Dedifferentiated amniotic fluid mesenchymal stem cell (primary cell): ENCODE measurements at regions not wholly inside any gene's neighbourhood (a gene's known extent, or its start where the extent isn't known, plus 50 kb on each side); places are given as distances from the start of the nearest gene placed in this dataset.

Experiments used
- DNase-seq: peaks from one replicate; pipeline ENCODE4 v3.0.0-alpha.2; 2016; ENCODE audit errors: extremely low spot score

DNA sequence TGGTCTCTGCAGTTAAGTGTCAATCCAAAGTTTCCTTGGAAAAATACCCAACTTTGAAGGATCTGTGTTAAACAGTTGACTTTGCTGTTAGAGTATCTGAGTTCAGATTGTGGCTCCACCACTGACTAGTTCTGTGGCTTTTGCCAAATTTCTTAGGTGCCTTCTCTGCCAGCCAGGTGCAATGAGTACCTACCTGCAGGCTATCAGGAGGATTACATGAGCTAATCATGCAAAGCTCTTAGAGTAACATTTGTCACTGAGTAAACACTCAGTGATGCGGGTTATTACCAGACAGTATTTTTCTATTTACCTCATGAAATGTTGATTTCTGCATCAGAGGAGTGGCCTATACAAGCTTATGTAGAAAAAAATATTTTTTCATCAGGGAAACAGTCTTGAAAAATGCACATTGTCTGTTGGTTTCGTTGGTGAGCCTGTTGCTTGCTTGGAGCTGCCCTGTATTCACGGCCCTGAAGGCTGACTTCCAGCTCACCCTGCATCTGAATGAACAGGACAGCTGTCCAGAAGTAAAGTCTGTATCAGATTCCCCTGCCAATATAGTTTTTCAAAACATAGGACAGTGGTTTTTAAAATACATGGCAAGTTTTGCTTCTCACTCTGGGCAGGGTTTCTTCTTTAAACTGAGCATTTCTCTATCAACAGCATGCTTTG, 235.1 kb downstream of the CDCA7 start:
- DNase-seq = peak; percentile 15

DNA sequence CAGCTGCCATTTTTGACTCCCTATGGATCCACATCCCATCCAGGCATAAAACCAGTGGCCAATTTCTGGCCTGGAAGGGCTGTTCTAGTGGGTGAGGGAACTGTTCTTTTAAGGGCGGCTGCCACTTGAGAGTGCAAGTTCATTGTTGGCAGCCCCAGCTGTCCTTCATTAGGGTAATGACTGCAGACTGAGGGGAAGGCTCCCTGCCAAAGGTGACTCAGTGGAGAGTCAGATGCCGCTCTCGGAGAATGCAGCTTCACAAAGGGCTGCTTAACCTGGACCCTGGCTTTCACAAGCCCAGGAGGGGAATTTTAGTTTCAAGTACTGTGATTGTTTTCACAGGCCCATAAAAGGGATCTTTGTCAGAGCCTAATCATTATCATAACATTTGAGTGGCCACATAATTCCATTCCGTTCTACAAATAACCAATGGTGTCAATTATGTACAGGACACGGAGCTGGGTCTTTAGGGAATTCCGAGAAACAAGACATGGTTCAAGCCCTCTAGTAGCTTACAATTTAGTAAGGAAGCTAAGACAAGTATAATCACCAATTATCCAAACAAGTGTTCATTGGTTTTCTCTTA, 235.7 kb downstream of the CDCA7 start:
- DNase-seq = peak; percentile 85

DNA sequence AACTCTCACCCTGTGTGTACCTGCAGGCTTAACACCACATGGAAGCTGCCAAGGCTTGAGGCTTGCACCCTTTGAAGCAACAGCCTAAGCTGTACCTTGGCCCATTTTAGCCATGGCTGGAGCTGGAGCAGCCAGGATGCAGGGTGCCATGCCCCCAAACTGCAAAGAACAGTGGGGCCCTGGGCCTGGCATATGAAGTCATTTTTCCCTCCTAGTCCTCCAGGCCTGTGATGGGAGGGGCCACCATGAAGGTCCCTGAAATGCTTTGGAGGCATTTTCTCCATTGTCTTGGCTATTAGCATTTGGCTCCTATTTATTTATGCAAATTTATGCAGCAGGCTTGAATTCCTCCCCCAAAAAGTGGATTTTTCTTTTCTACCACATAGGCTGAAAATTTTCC, 238.4 kb downstream of the CDCA7 start:
- no peak for DNase-seq

DNA sequence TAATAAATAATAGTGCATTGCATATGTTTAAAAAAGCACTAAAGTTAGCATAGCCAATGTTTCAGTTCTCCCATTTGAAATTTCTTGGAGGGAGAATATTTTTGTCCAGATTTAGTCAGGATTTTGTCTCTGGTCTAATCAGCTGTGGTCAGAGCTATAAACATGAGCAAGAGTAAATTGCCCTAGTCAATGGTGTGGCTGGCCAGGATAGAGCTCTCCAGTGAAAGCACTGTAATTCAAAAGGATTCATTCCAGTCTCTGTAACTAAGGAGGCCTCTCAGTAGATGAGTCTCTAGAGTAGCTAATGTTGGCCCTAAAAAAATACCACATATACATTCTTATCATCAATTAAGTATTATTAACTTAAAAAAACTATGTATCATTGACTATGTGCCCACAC, 241.6 kb downstream of the CDCA7 start:
- no peak for DNase-seq

DNA sequence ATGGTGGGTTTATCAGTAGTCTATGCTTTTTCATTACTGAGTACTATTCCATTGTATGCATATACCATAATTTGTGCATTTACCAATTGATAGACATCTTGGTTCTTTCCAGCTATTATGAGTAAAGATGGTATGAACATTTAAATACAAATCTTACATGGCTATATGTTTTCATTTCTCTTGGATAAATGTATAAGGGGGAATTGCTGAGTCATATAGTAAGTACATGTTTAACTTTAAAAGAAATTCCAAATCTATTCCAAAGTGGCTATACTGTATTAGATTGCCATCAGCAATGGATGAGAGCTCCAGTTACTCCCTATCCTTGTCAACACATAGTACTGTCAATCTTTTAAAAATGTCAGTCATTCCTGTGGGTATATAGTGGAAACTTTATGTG, 243.9 kb downstream of the CDCA7 start:
- no peak for DNase-seq

DNA sequence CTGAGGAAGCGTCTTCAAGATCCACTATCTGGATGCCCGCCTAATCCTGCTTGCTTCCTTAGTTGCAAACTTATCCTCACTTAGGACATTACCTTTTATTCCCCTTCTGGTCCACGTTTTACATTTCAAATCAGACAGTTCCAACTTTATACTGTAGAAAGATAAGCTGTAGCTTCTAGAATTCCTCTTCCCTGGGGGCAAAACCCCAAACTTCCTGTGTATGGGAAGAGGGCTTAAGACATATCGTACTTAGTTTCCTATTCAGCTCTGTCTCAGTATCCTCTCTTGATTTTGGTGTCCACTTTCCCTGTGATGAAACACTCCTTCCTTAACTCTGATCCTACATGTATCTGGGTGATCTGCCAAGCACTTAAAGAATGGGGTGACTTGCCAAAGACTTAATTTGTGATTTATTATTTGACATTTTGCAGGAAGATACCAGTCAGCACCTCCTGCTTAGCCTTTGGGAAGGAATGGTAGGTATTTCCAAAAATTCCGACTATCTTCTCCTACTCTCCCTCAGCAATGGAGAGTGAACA, 245.2 kb downstream of the CDCA7 start:
- DNase-seq = no peak

DNA sequence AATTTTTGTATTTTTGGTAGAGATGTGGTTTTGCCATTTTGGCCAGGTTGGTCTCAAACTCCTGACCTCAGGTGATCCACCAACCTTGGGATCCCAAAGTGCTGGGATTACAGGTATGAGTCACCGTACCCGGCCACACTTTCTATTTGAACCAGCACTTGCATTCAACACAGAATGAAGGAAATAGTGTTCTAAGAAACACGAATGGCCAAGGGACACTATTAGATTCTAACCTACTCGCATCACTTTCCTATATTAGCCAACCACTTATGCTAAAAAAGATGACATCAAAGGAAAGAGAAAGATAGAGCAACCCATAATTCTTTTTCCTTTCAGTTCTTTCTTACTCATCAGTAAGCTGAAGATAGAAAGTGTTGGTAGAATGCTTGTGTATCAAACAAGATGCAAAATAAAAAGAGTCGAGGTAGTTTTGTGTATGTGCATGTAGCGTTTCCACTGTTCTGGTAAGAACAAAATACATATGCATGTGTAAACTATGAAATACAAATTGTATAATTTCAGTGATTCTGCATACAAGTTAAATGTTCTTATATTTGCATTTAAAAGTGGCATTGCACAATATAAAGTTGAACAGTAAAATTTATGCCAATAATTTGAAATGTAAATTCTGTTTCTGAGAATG, 247.6 kb downstream of the CDCA7 start:
- DNase-seq = no peak

DNA sequence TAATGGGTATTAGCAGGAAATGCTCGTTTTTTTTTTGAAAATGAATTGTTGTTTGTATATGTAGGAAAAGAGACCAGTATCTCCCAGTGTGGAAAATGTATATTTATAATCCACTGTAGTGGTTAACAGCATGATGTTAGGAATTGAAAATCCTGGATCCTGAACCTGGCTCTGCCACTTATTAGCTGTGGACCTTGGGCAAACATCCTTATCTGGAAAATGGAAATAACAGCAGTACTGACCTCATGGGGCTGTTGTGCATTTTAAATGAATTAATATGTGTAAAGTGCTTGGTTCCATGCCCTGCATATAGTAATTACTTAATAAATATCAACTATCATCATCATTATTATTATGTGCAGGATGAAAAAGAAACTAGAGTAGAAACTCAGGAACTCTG, 251.3 kb downstream of the CDCA7 start:
- no peak for DNase-seq

DNA sequence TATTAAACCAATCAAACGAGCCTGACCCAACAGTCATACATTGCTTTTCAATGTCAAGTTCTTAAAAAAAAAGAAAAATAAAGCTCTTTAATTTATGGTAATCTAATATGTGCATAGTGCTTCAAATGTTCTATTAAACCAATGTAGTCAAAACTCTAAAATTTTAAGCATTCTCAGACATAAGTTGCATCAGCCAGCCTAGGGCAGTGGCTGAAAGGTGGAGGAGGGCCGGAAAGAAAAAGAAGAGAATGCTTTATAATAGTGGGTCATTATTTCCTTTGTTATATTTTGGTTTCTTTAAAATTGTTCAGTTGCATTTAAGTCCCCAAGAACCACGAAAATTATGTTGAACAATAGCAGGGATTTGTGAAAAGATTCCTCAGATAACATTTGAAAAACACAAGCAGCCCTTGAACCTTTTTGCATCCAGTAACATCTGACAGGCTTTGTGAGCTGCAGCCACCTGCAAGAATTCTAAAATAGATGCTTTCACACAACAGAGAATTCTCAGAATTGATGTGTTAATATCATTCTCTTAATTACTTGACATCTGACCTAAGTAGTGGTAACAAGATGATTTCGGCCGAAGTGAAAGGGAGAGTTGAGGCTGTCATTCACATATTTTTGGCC, 252.1 kb downstream of the CDCA7 start:
- DNase-seq = no peak

DNA sequence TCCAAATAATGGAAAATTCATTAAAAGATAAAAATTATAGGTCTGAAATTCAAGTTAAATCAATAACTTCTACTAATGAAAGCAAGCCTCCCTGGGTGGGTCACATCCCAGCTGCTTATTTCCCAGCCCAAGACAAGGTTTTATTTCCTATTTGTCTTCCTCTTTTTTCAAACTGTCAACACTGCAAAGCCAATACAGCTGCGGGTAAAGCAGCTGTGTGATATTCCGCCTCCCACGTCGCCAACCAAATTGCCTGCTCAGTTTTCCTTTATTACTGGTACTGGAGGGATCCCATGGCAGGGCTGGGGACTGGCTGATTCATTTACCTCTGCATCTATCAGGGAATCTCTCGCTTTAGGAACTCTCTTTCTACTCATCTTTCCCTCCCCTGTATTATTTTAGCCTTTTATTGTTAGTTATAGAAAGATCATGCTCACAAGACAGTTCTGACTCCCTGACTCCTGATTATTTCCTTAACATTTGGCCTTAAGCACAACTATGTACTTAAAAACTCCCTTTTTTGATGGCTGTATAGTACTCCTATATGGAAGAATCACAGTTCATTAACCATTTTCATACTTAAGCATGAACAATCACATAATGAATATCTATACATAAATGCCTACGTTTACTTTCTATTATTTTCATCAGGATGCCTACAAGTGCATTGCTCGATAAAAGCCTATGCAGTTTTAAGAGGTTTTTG, 253.1 kb downstream of the CDCA7 start:
- no peak for DNase-seq

DNA sequence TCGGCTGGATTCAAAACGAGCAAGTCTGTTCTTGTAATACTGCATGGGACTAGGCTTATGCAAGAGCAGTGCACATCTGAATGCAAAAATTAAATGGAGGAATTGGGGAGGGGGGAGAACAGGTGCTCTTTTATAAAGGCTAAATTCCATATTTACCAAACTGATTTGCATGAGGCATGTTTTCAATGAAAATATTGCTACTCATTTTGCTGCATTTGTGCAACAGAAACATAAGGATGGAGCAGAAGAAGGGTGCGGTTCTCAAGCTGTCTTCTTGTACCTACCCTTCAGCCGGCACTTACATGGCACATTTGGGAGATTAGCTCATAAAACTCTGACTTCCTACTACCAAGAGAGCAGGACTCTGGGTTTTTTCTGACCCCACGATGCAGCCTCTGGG, 256.4 kb downstream of the CDCA7 start:
- no peak for DNase-seq

DNA sequence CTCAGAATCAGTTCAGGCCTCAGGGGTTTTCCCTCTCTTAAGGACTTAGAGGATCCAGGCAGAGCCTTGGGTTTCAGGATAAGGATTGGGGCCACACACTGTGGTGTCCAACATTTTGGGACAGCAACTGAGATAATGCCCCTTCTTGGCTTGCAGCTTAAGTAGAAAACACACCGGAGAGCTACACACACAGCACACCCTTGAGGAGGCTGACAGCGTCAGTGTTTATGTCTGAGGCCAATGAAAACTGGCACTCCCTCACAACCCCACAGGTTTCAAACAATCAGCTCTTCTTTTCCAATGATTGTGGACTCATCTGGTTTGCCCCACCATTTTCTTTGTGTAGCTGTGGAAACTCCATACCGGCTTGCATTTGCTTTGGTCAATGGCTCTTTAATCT, 257.7 kb downstream of the CDCA7 start:
- no peak for DNase-seq

DNA sequence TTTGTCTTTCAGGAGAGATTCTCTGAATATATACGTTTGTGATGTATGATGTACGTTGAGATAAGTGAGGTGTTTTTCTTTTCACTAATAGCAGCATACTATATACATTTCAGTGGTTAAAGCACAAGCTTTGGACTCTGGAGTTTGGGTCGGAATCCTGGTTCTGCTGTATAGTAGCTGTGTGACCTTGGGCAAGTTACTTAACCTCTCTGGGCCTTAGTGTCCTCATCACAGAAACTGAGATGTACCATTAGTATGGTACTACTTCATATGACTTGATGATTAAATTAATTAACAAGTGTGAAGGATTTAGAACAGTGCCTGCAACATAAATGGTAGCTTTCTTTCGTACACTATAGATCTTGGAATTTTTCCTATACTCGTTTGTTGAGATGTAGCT, 258.7 kb downstream of the CDCA7 start:
- no peak for DNase-seq

DNA sequence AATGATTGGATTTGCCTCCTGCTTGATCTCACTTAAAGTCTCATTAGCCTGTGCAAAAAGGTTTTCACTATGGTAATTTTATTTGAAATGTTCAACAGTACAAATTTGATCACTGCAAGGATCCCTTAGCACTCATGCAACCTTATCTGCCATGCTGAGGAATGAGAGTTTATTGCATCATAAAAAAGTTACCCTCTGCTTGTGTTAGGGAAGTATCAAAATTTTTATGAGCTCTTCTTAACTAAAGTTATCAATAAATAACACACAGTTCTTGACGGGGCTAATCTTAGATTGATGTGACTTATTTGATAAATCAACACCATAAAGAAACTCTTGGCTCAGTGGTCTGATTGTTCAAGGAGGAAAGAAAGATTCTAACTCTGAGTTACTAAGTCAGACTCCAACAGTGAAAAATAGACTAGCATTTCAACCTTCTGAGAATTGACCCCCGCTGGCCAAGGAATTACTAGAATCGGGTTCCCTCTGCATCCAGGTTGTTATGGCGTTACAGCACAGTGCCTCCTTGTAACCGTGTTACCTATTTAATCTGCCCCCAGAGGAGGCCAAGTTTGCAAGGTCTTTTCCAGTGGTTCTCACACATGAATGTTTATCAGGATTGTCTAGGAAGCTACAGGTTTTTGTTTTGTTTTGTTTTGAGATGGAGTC, 259.7 kb downstream of the CDCA7 start:
- DNase-seq = no peak

DNA sequence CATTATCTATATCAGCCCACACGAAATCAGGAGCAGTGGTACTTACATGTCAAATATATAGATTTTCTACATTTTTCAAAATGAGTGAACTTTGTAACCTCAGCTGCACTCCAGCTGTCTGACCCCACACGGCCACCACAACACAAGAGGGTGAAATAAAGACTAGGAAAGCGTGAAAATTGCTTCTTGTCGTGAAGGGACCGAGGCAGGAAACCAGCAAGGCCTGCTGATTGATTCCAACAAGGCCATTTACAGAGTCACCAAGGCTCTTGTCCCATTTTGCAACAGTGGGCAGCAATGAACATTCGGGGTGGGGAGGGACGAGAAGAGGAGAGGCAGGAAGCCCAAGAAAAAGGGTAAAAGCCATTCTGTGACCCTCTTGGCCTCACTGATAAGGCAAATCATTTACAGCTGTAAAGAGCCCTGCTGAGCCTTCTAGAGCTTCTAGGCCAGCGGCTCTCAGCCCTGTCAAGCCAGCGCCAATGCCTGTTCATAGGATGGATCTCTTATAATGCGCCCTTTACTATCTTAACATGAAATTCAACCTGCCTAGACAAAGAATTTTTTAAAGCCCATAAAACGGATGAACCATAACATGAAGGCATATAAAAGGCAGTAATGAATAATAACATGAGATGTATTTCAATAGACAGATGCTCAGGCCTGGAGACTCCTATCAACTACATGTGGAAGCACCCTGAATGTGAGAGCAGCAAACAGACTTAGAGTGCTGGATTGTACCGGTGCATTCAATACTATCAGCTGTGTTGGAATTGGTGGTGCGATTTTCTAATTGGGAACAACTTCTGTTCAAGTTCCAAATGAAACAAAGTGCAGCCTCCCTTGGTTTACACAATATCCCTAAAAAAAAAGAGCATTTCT, 269.0 kb downstream of the CDCA7 start:
- no peak for DNase-seq

DNA sequence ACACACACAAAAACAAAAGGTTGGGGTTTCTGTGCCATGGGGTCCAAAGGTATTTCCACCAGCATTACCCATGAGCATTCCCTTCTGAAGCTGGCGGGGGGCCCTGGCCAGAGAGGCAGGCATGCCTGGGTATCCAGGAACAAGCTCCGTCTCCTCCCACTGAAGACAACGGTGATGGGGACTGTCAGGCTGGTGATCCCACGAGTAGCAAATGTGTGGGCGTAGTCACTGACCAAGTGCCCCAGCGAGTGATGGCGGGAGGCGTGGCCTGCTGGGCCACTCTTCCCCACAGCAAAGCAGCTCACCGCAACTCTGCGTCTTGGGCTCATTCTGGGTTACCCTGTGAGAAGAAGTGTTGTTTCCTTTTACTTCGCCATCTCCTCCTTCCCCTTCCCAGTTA, 270.6 kb downstream of the CDCA7 start:
- DNase-seq = no peak

DNA sequence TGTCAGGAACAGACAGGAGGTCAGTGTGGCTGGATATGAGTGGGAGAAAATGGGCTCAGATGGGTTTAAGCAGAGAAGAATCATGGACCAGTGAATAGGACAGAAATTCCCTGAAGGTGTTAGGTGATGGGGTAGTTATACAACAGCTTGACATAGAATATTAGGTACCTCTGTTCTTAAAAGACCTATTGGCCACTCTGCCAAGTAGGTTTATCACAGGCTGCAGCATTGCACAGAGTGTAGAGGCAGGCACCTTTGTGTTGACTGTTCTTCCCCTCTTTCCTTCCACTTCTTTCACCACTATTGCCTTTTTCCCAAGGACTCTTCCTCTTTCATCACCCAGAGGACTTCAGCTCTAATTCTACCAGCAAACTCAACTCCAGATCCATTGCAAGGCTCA, 274.4 kb downstream of the CDCA7 start:
- no peak for DNase-seq

DNA sequence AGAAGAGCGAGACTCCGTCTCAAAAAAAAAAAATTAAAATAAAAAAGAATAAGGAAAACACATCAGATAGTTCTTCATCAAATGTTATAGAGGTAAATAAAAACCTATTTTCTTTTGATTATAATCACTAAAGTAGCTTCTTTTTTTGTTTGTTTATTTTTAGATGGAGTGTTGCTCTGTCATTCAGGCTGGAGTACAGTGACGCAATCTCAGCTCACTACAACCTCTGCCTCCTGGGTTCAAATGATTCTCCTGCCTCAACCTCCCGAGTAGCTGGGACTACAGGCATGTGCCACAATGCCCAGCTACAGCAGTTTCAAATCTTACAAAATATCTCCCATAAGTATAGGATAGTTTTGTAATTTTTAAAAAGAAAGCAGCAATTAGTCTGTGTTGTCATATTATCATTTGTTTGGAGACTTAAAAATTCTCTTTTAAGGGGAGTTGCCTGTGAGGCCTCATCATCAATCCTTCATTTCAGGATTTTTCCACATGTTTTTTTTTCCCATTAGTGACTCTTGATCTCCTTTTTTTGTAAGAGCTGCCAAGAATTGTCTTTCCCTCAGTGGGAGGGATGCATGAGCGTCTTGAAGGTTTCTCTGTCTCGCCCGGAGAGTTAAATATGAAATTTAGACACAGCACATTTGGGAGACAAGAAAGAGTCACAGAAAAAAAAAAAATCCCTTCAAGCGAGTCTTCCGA, 275.9 kb downstream of the CDCA7 start:
- DNase-seq = no peak

DNA sequence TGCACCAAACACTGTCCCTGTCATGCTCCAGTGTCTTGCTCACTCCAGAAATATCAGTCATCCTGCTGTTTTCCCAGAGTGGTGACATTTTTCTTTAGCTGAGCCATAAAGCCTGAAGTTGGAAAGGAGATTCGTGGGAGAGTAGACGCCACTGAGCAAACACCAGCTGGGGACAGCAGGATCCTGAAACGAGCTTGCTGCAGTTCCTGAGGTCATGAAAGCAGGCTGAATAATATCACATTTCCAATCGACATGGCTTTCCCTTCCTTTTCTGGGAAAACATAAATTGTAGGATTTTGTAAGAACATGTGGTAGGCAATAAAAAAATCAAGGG, 276.4 kb downstream of the CDCA7 start:
- no peak for DNase-seq

DNA sequence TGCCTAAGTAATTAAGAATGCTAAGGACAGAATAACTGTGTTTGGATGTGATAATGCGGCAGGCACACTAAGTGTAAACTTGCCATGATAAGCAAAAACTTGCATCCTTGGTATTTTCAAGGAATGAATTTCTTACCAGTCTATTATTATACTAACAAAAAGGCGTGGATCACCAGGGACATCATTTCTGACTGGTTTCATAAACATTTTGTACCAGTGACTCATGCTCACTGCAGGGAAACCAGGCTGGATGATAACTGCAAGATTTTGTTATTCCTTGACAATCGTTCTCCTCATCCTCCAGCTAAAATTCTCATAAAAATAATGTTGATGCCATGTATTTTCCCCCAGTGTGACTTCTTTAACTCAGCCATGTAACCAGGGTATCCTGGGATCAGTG, 289.5 kb downstream of the CDCA7 start:
- peak; percentile 63 for DNase-seq
